ENCODE measurements at regions not wholly inside any gene's neighbourhood (a gene's known extent, or its start where the extent isn't known, plus 50 kb on each side); places are given as distances from the start of the nearest gene placed in this dataset.
A peak's percentile ranks its signal among the peaks of the same experiment; 100 is the strongest.

DNA sequence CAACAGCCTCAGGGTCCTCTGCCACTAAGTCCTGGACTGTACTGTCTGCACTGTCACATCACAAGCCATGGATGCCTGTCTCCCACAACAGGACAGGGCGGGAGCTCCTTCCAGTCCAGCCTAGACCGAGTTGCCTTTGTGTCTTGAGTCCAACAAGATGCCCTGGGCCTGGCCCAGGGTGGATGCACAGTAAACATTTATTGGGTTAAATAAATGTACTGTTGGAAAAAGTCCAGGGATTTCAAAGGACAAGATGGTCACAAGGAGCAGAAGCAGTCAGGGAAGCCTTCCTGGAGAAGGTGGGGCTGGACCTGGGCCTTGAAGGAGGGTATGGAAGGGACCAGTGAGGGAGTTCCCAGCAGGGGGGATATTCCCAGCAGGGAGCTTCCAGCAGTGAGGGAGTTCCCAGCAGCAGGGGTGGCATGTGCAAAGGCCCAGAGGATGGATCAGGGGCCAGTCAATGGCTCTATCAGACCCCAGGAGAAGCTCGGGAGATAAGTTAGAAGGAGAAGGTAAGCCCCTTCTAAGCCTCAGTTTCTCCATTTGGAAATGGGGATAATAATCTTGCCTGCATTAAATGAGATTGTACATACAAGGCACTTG is 72.7 kb upstream of the NEURL1B start:
- peak; percentile 26 to 63 (median 38) for DNase-seq

DNA sequence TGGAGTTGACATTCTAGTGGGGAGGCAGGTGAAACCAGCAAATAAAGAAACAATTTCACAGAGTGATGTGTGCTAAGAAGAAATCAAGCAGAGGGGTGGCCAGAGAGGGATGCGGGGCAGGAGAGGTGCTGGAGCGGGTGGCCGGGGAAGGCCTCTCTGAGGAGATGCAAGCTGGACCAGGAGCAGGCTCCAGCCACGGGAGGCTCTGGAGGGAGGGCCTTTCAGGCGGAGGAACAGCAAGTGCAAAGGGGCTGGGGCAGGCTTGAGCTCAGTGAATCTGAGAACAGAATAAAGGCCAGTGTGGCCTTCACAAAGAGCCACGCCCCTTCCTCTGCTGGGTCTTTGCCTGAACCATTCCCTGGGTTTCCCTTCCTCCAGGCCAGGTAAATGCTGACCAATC is 73.2 kb upstream of the NEURL1B start:
- DNase-seq: no peak

DNA sequence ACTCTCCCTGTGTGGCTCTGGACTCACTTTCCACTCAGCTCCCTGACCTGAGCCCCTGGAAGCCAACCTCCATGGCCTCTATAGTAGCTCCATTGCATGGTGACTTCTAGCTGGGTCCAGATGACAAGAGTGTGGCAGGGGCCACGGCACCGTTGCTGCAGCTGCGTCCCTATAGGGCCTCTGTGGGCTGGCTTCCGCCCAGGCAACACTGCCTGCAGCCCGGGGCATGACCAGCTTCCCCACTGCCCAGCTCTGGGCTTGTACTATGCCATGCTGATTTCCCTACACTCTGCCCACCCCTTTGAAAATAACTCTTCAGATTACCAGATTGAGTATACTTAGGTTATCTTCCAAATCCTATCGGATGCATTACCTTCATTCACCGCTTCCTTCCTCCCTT is 73.8 kb upstream of the NEURL1B start:
- no peak for DNase-seq

DNA sequence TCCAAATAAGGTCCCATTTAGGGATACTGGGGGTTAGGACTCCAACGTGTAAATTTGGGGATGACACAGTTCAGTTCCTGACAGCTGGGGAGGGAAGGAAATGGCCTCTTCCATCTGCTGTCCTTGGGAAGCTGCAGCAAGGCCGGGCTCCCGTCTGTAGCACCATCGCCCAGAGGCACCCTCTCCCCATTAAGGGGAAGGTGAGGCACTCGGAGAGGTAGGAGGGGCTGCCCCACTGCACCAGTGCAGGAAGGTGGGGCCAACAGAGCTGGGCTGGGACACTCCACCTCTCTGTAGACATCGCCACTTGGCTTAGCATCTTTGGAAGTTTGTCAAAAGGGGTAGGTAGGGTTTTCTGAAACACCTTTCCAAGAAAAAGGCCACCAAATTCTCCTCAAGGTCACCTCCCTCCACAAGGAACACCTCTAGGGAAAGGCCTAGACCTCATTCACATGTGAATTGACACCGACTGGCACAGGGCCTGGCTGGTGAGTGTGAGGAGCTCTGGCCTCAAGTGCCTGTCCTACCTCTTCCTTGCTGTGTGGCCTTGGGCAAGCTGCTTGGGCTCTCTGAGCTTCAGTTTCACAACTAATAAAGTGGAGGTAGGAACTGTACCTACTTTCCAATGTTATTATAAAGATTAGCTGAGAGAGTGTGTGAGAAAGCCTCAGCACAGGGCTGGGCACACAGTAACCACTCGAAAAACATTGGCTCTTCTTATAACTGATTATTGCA is 75.0 kb upstream of the NEURL1B start:
- DNase-seq: no peak

DNA sequence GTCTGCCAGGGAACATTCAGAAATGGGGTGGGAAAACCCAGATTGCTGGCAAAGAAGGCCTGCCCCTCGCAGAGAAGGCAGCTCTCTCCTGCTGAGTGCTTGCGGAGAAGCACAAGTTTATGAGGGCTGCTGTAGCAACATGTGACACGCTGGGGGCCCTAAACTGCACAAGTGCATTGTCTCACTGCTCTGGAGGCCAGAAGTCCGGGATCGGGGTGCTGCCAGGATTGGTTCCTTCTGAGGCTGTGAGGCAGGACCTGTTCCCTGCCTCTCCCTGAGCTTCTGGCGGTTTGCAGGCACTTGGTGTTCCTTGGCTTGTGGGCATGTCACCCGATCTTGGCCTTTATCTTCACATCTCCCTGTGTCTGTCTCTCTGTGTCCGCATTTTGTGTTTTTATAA is 75.6 kb upstream of the NEURL1B start:
- DNase-seq: no peak

DNA sequence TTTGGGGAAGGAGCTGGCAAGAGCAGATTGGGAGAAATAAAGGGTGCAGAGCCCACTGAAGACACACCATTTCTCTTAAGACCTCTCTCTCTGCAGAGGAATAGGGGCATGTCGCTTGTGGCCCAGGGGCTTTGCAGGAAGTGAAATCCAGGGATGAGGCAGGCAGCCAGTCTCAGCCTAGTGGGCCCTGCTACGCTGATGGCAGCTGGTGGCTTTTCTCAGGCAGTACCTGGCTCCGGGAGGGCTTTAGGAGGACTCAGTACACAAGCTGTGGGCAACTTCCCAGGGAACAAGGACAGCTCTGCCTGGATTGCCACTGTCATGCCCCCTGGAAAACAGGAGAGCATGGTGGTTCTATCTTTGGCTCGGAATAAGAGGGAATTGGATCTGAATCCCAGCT is 76.2 kb upstream of the NEURL1B start:
- DNase-seq: no peak

DNA sequence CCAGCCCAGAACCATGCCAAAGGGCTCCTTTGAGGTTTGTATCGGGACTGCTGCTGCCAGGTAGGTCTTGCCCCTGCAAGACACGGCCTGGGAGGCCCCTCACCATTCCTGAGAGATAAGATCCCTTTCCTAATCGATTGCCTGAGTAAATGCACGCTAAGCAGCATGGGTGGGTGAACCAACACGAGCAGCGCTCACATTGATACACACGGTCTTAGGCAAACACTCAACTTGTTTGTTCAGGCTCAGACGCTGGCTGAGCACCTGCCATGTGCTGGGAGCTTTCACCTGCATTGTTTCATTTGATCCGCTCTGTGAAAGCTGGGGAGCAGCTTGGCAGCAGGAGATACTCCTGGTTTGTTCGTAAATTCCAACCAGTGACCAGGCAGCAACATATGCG is 76.9 kb upstream of the NEURL1B start:
- no peak for DNase-seq

GRCh38 chr5:172562443-172562842 is 78.6 kb upstream of the NEURL1B start:
- DNase-seq: no peak

DNA sequence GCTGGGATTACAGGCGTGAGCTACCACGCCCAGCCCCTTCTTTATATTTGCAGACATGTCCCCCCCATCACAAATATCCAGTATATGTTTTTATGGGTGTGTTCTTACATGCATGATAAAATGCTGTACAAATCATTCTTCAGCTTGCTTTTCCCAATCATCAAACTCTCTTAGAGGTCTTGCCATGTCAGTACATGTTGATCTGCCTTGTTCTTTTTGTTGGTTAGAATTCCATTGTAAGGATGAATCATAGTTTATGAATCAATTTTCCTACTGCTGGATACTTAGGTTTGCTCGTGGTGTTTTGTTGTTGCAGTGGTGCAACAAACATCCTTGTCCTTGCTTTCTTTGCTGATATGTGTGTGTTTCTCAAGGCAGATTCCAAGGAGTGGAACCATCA is 79.9 kb upstream of the NEURL1B start:
- DNase-seq: no peak

GRCh38 chr5:172559004-172559932 is 81.8 kb upstream of the NEURL1B start:
- peak in 1 of 3 donors; percentile 9 for DNase-seq

DNA sequence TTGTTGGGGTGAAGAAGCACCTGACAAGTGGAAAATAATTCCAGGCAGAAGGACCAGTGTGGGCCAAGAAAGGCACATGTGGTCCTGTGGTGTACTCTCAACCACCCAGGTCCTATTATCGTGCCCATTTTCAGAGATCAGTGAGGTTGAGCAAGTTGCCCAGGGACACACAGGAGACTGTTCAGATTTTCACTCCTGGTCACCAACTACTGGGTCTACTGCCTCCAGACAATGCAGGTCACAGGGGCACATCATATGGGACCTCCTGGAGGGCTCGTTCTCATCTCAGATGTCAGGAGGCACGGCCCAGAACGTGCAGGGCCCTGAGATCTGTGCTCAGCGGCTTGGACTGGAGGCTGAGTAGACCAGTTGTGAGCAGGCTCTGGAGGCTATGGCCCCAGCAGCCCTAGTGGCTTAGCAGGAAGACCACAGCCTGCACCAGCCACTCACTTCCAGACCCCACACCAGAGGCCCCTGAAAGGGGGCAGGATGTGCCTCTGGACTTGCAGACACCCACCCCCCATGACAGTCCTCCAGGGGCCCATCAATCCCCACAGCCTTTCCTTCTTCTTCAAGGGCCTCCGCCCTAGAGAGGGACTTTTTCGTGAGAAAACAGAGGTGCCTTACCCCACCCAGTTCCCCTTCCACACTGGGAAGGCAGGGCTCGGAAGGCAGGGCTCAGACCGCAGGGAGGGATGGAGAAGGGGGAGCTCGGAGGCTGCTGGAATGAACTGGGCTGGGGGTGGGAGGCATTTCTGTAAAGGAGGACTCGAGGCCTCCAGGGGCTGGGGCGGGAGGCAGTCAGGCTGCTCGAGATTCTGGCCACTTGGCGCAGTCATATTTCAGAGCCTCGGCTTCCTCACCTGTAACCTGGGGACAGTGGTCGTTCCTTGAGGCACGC is 82.7 kb upstream of the NEURL1B start:
- no peak for DNase-seq

DNA sequence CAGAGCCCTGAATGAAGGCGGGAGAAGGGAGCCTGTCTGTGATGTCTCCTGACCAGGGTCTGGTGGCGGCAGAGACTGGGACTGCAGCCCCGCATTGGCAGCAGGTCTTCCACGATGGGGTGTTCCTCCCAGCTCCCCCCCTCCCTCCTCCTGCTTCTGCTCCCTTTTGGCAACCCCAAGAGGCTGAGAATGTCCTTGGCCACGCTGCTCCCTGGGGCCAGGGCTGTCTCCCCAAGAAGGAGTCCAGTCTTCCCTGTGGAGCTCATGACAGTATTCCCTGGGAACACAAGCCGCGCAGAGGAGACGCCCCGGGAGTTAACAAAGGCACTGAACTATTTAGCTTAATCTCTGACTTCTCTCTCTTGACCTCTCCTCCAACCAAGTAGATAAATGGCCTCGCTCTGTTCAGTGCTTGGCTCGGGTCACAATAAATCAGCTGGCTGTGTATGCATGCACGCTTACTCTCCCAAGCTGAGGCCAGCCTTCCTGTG is 84.0 kb upstream of the NEURL1B start:
- DNase-seq: no peak

- peak; percentile 26 to 46 (median 26) for DNase-seq
These were observed 84.8 kb upstream of the NEURL1B start for GRCh38 chr5:172556262-172556661.

GRCh38 chr5:172554562-172554961 is 86.5 kb upstream of the NEURL1B start:
- DNase-seq: no peak

DNA sequence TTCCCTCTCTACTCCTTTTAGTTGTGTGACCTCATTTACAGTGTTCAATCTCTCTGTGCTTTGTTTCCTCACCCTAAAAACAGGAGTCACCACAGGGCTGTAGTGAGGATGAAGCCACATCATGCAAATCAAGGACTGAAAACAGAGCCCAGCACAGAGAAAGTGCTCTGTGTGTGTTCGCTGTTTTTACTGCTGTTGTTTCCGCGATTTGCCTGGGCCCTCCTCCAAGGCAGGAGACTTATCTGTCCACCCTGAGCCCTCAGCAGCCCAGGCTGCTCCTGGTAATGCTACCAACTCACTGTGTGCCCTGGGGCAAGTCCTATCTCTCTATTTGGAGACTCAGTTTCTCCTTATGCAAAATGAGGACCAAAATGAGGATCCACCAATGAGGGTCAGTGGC is 87.2 kb upstream of the NEURL1B start:
- DNase-seq: no peak

GRCh38 chr5:172553167-172553566 is 87.9 kb upstream of the NEURL1B start:
- DNase-seq: no peak

DNA sequence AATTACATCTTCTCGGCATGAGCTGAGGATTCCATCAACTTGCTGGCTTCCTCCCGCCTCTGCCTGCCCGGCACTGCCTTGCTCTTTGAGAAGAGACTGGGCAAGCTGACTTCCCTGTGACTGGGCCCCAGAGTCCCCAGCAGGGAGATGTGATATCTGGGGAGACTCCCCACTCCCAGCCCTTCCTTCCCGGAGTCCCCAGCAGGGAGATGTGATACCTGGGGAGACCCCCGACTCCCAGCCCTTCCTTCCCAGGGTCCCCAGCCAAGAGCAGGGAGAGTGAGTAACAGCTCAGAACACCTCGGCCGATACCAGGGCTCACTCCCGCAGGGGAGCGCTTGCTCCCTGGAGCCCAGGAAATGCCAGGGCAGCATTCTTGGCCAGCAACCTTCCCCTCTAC is 90.1 kb upstream of the NEURL1B start:
- no peak for DNase-seq

GRCh38 chr5:172550096-172550765 is 90.8 kb upstream of the NEURL1B start:
- peak in 1 of 3 donors; percentile 8 for DNase-seq

DNA sequence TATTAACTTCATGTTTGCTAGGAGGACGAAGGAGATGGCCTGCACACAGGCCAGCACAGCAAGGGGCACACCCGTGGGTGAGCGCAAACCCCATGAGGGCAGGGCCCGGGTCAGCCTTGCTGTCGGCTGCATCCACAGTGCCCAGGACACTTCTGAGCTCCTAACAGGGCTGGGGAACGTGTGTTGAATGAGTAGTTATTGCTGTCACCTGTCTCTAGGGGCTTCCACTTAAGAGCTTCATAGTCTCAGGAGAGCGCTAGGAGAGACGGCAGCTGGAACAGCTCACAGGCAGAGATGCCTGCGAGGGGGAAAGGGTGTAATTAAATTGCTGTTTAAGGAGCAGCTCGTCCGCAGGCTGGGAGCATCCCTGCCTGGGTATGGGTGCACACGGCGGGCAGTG is 91.4 kb upstream of the NEURL1B start:
- DNase-seq: no peak

GRCh38 chr5:172548981-172549687 is 91.9 kb upstream of the NEURL1B start:
- DNase-seq: no peak

DNA sequence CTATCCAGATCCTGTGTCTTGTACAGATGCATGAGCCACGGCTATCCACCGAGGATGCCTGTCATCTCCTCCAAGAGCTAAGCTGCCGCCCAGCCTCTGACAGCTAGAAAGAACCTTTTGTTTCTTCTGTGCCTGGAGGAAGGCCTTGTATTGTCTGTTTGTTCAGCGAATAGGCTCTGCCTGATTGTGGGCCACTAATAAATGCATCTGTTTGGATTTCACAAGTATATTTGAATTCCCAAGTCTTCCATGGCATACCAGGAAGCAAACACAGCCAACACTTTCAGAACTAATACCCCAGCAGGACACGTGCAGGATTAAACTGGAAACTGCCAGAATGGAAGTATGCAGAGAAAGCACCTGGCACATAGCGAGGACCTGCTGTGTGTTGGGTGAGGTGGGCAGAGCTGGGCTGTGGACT is 92.7 kb upstream of the NEURL1B start:
- DNase-seq: no peak

Measured in suppressor macrophage treated with lipopolysaccharide for 1 hour (primary cell).